Activated T-cell treated with anti-CD3 and anti-CD28 coated beads, Interleukin-2, amount 50 U/mL, for 24 hours (primary cell): ENCODE measurements at regions not wholly inside any gene's neighbourhood (a gene's known extent, or its start where the extent isn't known, plus 50 kb on each side); places are given as distances from the start of the nearest gene placed in this dataset.

Experiments
- DNase-seq: peaks from one replicate; pipeline ENCODE4 v3.0.0-alpha.2; 2020
- H3K27ac Mint-ChIP-seq: 2 replicates; pipeline ENCODE4 v1.8.0; 2020; ENCODE audit warnings: mild to moderate bottlenecking, mixed read lengths
- H3K27me3 Mint-ChIP-seq: 2 replicates; pipeline ENCODE4 v1.8.0; 2020; ENCODE audit warnings: mixed read lengths
- H3K36me3 Mint-ChIP-seq: 2 replicates; pipeline ENCODE4 v1.8.0; 2020; ENCODE audit warnings: low read depth, mixed read lengths
- H3K4me1 Mint-ChIP-seq: 2 replicates; pipeline ENCODE4 v1.8.0; 2020; ENCODE audit warnings: low read depth, mixed read lengths
- H3K4me3 Mint-ChIP-seq: 2 replicates; pipeline ENCODE4 v1.8.0; 2020; ENCODE audit warnings: mild to moderate bottlenecking, moderate library complexity, mixed read lengths
- H3K9me3 Mint-ChIP-seq: 2 replicates; pipeline ENCODE4 v1.8.0; 2020; ENCODE audit warnings: mixed read lengths

DNA sequence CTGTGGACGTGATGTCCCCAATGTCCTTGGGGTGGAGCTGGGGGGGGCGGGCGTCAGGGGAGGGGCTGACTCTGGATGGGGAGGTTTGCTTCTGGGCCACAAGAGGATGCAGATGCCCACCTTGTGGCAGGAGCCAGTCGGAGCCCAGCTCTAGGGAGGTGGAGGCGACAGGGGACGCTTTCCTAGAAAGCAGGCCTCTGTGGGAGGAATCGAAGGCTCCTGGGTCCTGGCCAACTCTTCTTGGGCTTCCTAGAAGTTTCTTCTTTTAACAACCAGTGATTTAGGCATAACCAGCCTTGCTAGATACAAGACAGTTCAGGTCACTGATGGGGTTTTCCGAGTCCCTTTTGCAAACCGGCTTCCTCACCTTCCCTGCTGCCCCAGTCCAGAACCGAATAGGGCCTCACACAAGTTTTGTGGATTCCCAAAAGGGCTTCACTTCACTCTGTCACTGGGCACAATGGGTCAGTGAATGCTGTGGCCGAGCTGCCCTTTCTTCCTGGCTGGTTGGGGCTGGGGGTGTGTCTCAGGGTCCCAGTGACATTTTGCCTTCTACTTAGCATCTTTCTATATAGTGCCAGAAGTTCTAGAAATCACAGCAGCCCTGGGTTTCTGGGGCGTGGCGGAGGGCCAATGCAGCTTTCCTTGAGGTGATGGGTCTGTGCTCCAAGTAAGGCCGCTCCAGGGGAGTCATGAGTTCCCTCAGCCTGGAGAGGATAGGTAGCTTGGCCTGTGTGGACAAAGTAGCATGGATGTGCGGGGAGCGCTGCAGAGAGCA, 78.4 kb upstream of the FOXP4 start:
- no peaks in the 10 kb centered on the region for H3K9me3 Mint-ChIP-seq
- no peak for DNase-seq
- H3K36me3 Mint-ChIP-seq = no peaks in the 10 kb centered on the region
- peaks cover 9% of the 10 kb centered on the region for H3K4me1 Mint-ChIP-seq
- H3K27me3 Mint-ChIP-seq = peaks cover 91% of the 10 kb centered on the region
- no peak overlapping the region for H3K4me3 Mint-ChIP-seq
- no peak overlapping the region for H3K27ac Mint-ChIP-seq

DNA sequence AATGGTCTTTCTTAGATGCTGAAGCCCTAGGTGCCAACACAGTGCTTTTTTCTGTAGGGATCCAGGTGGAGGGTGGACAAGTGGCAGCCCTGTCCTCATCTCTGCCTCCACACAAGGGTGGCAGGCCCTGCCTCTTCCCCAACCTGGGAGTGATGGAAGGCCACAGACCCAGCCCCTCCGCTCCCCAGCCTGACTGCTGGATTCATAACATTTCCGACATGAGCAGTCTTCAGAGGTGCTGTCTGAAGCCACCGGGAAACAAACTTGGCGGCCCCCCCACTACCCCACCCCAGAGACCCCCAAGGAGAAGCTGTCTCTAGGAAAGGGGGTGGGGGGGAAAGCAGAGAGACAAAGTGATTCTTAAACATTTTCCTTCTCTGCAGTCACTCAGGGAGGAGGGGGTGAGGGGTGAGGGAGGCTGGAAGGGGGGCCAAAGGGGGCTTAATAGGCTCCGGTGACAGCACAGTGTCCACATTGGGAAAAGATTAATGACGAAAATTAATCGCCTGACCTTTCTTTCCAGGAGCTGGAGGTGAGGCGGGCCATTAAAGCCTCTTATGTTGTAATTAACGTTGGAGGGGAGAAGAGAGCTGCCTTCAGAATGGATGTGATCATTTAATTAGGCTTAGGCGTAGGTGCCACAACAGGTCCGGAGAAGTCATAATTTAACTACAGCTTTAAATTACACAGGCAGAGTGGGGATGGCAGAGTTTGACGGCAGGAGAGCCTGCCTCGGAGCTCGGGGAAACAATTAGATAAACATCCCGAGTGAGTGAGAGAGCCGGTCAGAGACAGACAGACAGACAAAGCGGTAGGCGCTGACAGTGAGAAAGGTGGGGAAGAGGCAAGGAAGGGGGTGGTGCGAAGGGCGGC, 76.8 kb upstream of the FOXP4 start:
- Mint-ChIP-seq H3K27ac (no peak overlapping the region), H3K4me1 (peaks cover 9% of the 10 kb centered on the region), H3K27me3 (peaks cover 78% of the 10 kb centered on the region), H3K36me3 (no peaks in the 10 kb centered on the region), H3K4me3 (peak overlapping the region; percentile 50), H3K9me3 (no peaks in the 10 kb centered on the region)
- DNase-seq = no peak

DNA sequence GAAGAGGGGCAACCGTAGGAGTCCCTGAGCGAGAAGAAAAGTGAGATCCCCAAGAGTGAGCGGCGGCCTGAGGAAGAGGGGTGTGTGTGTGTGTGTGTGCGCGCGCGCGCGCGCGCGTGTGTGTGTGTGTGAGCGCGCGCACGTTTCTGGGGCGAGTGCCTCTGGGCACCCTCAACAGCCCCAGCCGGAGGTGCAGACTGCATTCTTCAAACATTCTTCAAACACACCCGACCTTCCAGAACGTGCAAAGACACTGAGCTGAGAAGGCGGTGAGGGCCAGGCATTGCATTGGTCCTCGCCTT, 76.2 kb upstream of the FOXP4 start:
- DNase-seq = no peak
- Mint-ChIP-seq H3K27me3 (peaks cover 76% of the 10 kb centered on the region), H3K4me3 (peak overlapping the region; percentile 50), H3K4me1 (peaks cover 9% of the 10 kb centered on the region), H3K36me3 (no peaks in the 10 kb centered on the region), H3K27ac (no peak overlapping the region), H3K9me3 (no peaks in the 10 kb centered on the region)

DNA sequence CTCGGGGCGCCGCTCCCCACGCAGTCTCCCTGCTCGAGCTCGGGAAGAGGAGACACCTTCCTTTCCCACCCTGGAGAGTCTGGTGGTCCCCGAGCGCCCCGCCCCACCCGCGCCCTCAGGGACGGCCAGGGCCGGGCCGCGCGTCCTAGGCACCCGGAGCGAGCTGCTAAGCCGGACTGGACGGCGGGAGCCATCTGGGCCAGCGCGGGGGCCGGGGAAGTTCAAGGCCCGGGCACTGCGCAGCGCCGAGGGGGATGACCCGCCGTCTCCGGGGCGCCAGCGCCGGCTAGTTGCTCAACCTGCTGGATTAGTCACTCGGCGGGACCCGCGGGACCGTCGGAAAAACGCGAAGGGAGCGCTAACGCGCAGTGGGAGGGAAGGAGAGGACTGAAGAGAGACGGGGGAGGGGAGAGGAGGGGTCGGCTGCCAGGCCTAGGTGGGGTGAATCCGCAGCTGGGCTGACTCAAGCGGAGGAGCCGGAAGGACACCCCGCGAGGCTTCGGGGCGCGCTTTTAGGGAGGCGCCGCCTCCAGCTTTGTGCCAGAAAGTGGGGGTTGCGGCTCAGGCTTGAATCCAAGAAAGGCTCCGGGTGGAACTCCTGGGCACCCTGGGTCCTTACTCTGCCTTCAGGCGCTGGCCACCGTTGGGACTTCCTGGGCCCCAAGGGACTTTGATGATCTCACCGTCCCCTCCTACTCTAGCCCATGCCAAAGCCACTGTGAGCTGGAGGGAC, 75.7 kb upstream of the FOXP4 start:
- Mint-ChIP-seq H3K27me3 (peaks cover 76% of the 10 kb centered on the region), H3K27ac (no peak overlapping the region), H3K36me3 (no peaks in the 10 kb centered on the region), H3K4me1 (peaks cover 9% of the 10 kb centered on the region), H3K9me3 (no peaks in the 10 kb centered on the region), H3K4me3 (peak overlapping the region; percentile 50)
- peak; percentile 39 for DNase-seq

DNA sequence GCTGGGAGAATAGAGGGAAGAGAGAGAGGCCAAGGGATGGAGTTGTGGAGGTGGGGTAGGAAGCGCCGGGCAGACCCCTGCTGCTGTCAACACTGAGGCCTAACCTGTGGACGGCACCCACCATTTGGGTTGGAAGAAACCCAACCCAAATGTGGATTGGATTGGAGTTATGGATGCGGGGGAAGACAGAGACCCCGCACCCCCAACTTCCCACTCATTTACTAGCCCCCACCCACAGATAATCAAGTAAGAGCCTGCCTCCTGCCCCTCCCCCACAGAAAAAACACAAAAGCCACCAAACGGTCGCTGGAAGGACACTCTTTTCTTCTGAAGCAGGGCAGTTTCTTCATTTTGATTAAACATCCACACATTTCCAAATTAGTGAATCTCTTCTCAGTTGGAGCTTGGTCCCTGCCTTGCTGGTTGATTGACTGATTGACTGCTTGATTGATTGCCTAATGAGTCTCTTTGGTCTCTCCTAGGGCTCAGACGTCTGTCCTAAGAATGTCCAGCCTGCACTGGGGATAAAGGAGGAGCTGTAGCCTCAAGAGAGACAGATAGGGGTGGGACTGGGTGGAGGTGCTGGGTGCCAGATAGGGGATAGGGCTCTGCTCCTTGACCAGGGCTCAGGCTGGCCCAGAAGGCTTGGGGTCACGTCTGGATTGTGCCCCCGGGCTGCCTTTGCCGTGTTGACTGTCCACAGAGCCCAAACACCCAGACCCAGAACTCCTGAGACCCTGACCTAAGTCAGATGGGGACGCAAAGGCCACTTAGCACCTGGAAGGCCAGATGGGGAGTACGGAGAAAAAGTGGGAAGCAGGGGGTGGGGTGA, 74.9 kb upstream of the FOXP4 start:
- Mint-ChIP-seq H3K36me3 (no peaks in the 10 kb centered on the region), H3K9me3 (no peaks in the 10 kb centered on the region), H3K4me3 (no peak overlapping the region), H3K27me3 (peaks cover 73% of the 10 kb centered on the region), H3K27ac (no peak overlapping the region), H3K4me1 (peaks cover 9% of the 10 kb centered on the region)
- no peak for DNase-seq

DNA sequence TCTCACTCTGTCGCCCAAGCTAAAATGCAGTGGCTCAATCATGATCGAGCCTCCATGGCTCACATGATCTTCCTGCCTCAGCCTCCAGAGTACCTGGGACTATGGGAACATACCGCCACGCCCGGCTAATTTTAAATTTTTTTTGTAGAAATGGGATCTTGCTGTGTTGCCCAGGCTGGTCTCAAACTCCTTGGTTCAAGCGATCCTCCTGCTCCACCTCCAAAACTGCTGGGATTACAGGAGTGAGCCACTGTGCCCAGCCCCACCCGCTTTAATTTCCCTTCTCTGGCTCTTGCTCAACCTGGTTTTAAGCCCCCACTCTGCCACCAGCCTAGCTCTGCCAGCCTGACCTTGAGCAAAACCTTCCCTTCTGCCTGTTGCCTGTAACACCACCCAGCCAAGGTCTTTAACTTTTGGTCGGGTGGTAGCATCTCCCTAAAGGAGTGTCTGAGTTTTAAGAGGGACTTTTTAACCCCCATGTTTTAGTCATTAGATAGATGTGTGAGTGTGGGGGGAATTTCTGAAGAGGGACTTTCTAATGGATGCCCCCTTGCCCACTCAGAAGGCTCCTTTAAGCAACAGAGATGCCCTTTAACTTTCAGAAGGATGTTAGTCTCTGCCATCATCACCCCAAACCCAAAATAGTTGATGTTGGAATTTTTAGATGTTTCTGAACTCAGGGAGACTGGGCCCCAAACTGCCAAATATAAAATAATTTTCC, 71.8 kb upstream of the FOXP4 start:
- peaks cover 67% of the 10 kb centered on the region for H3K27me3 Mint-ChIP-seq
- peaks cover 9% of the 10 kb centered on the region for H3K4me1 Mint-ChIP-seq
- H3K27ac Mint-ChIP-seq = no peak overlapping the region
- no peak overlapping the region for H3K4me3 Mint-ChIP-seq
- H3K9me3 Mint-ChIP-seq = no peaks in the 10 kb centered on the region
- no peak for DNase-seq
- H3K36me3 Mint-ChIP-seq = no peaks in the 10 kb centered on the region

DNA sequence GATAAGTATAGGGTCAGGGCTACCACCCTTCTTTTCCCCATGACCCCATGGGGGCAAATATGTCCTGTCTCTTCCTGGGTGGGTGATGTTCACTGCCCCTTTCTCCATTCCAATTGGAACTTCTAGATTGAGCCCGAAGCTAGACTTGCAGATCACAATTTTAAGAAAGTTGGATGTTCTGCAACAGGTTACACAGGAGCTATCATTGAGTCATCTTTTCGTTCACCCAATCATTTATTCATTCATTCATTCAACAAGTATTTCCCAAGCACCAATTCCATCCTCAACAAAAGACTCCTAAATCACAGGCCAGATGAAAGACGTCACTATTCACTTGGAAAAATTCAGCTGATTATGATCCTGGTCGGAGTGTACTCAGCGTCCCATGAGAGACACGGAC, 71.0 kb upstream of the FOXP4 start:
- no peak overlapping the region for H3K4me3 Mint-ChIP-seq
- H3K9me3 Mint-ChIP-seq = no peaks in the 10 kb centered on the region
- H3K27me3 Mint-ChIP-seq = peaks cover 60% of the 10 kb centered on the region
- peaks cover 2% of the 10 kb centered on the region for H3K4me1 Mint-ChIP-seq
- no peak overlapping the region for H3K27ac Mint-ChIP-seq
- no peak for DNase-seq
- no peaks in the 10 kb centered on the region for H3K36me3 Mint-ChIP-seq

DNA sequence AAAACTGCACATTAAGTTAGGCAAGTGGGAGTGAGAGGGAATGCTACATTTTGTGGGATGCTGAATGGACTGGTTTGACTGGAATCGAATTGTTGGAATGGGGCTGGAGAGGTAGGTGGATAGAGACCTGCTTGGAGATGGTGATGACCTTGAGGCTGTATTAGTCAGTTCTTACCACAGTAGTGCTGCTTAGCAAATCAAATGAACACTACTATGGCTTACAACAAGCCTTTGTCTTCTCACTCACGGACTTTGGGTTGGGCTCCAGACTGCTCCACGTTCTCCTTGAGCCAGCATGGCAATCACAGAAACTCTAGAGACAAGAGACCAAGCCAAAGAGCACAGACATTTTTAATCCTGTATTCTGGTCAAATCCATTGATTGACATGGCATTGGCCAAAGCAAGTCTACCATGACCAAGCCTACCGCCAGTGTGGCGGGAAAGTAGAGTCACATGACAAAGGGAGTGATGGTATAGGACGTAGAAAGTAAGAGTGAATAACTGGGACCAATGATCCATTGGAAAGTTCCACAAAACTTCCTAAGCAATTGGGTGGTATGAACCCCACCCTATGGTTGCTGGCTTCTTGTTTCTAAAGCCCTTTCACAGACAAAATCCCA, 70.3 kb upstream of the FOXP4 start:
- Mint-ChIP-seq H3K4me3 (no peak overlapping the region), H3K4me1 (peaks cover under 1% of the 10 kb centered on the region), H3K27me3 (peaks cover 55% of the 10 kb centered on the region), H3K27ac (no peak overlapping the region), H3K36me3 (no peaks in the 10 kb centered on the region), H3K9me3 (no peaks in the 10 kb centered on the region)
- DNase-seq = no peak

DNA sequence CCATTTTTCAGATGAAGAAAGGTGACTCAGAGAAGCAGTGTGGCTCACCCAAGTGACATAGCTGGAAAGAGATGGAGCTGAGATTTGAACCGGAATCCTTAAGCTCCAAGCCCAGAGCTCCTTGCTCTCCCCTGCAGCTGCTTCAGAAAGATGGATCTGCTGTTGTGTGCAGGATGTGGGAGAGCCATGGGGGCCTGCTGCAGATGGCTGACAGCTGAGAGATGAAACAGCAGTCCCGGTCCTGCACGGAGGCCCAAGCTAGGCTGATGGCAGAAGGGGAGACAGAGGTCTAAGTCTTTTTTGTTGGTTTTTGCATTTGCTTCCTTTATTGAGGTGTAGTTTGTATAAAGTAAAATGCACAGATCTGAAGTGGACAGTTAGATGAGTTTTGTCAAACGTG, 69.8 kb upstream of the FOXP4 start:
- no peaks in the 10 kb centered on the region for H3K9me3 Mint-ChIP-seq
- no peak overlapping the region for H3K27ac Mint-ChIP-seq
- no peak for DNase-seq
- no peaks in the 10 kb centered on the region for H3K4me1 Mint-ChIP-seq
- H3K4me3 Mint-ChIP-seq = no peak overlapping the region
- no peaks in the 10 kb centered on the region for H3K36me3 Mint-ChIP-seq
- peaks cover 49% of the 10 kb centered on the region for H3K27me3 Mint-ChIP-seq

DNA sequence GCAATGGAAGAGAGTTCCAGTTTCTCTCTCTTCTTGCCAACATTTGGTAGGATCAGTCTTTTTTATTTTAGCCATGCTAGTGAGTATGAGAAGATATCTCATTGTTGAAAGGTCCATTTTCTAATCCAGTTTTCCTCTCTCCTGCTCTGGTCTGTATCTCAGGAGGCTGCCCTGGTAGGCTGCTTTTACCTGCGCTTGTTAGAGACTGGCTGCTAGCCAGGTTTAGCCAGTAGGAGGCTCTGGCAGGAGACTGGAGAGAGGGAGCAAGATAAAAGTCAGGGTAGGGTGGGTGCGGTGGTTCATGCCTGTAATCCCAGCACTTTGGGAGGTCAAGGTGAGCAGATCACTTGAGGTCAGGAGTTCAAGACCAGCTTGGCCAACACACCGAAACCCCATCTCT, 68.6 kb upstream of the FOXP4 start:
- H3K4me1 Mint-ChIP-seq = peaks cover 4% of the 10 kb centered on the region
- H3K27ac Mint-ChIP-seq = no peak overlapping the region
- H3K27me3 Mint-ChIP-seq = peaks cover 39% of the 10 kb centered on the region
- no peak overlapping the region for H3K4me3 Mint-ChIP-seq
- no peak for DNase-seq
- no peaks in the 10 kb centered on the region for H3K36me3 Mint-ChIP-seq
- H3K9me3 Mint-ChIP-seq = no peaks in the 10 kb centered on the region

DNA sequence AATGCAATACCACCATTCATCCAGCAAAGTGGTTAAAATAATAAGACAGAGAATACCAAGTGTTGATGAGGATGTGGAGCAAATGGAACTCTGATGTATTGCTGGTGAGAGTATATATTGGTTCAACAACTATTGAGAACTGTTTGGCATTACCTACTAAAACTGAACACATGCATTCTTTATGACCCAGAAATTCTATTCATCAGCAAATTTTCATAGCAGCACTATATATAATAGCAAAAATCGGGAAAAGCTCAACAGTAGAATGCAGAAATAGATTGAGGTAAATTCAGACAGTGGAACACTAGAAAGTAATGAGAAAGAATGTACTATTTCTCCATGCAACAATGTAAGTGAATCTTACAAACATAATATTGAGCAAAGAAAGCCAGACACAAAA, 62.2 kb upstream of the FOXP4 start:
- peaks cover 6% of the 10 kb centered on the region for H3K27me3 Mint-ChIP-seq
- H3K36me3 Mint-ChIP-seq = no peaks in the 10 kb centered on the region
- H3K9me3 Mint-ChIP-seq = no peaks in the 10 kb centered on the region
- H3K4me3 Mint-ChIP-seq = no peak overlapping the region
- H3K4me1 Mint-ChIP-seq = peaks cover 4% of the 10 kb centered on the region
- no peak for DNase-seq
- no peak overlapping the region for H3K27ac Mint-ChIP-seq

DNA sequence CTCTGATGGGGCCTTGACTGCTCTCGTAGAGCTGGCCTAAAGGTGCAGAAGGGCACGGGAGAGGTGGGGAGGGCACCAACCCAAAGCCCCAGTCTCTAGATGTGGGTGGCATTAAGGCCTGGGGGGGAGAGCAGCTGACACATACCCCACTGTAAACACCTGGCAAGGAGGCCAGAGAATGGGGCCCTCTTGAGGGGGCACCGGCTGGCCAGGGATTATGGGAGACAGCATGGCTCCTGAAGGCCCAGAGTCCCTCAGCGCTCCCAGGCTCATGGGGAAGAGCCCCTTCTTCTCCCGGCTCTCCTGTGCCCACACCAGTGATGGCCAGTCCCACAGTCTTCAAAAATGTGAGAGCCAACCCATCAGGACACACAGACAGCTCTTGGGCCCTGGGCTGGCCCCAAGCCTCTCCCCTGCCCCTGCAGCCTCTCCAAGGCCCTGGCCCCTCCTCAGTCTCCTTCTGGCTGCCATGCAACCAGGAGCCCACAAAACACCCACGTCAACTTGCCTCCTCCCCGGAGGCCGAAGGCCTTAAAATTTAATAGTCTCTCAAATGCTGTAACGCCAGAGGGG, 58.2 kb upstream of the FOXP4 start:
- H3K4me1 Mint-ChIP-seq = no peaks in the 10 kb centered on the region
- H3K36me3 Mint-ChIP-seq = no peaks in the 10 kb centered on the region
- H3K9me3 Mint-ChIP-seq = no peaks in the 10 kb centered on the region
- DNase-seq = no peak
- H3K27ac Mint-ChIP-seq = no peak overlapping the region
- H3K27me3 Mint-ChIP-seq = peaks cover 24% of the 10 kb centered on the region
- H3K4me3 Mint-ChIP-seq = no peak overlapping the region

DNA sequence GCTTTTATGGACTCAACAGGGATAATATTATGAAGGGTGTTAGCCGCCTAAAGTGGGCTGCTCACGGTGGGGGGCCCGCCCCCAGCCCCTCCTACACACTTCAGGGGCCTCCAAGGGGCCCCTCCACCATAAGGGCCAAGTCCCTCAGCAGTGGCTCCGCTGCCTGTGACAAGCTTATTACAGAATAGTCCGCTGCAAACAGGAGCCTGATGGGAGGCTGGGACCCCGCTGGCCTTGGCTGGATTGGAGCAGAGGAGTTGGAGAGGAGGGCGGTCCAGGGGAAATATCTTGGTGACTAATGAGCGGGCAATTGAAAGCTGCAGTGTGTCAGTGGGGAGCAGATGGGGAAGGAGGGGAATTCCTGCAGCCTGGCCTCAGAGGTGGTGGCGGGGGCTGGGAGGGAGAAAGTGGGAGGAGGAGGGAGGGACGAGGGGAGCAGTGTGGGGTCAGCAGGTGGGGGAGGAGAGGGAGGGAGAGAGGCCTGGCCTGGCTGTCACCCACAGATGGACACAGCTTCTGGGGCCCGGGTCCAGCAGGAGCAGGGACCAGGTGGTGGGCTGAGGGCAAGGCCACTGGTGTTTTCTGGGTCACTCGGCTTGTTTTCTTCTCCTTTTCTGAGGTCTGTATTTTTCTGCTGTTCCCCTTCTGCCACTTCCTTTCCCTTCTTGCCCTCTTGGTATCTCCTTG, 57.6 kb upstream of the FOXP4 start:
- no peak for DNase-seq
- Mint-ChIP-seq H3K27me3 (peaks cover 25% of the 10 kb centered on the region), H3K9me3 (no peaks in the 10 kb centered on the region), H3K27ac (no peak overlapping the region), H3K4me1 (no peaks in the 10 kb centered on the region), H3K4me3 (no peak overlapping the region), H3K36me3 (no peaks in the 10 kb centered on the region)
